ENCODE measurements at regions not wholly inside any gene's neighbourhood (a gene's known extent, or its start where the extent isn't known, plus 50 kb on each side); places are given as distances from the start of the nearest gene placed in this dataset.

DNA sequence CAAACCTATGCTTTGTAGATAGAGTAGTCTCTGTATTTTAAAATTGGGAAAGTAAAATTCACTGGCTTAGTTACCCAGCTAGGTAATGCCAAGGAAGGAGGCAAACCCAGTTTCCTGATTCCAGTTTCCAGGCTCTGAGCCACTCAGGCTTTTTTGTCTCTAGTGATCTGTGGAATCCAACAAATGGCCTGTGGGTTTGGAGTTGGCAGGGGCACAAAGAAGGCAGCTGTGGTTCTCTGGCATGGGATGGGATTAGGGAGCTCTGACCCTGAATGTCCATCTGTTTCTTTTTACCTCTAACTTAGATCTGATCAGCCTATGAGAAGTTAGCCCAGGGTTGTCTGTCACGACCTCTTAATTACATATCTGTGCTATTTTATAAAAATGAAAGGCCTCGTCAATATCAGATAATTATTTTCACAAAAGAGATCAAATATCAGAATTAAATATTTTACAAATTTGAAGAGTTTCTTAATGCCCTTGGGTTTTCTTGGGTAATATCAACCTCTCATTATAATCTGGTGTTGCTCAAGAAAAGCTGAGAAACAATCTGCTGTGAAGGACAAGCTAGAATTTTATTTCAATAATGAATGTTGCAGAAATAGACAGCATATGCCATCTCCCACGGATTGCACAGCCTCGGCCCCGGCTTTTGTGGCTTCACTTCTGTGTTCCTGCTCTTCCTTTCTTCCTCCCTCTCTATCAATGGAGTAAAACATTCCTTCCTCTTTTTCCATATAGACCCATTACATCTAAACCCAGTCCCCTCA, 63.7 kb upstream of the DAZL start:
- TF ChIP-seq, protein P1, sequence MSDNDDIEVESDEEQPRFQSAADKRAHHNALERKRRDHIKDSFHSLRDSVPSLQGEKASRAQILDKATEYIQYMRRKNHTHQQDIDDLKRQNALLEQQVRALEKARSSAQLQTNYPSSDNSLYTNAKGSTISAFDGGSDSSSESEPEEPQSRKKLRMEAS (IDR thresholded peaks at IDR 0.05) = no peak
- TF ChIP-seq, protein P2, sequence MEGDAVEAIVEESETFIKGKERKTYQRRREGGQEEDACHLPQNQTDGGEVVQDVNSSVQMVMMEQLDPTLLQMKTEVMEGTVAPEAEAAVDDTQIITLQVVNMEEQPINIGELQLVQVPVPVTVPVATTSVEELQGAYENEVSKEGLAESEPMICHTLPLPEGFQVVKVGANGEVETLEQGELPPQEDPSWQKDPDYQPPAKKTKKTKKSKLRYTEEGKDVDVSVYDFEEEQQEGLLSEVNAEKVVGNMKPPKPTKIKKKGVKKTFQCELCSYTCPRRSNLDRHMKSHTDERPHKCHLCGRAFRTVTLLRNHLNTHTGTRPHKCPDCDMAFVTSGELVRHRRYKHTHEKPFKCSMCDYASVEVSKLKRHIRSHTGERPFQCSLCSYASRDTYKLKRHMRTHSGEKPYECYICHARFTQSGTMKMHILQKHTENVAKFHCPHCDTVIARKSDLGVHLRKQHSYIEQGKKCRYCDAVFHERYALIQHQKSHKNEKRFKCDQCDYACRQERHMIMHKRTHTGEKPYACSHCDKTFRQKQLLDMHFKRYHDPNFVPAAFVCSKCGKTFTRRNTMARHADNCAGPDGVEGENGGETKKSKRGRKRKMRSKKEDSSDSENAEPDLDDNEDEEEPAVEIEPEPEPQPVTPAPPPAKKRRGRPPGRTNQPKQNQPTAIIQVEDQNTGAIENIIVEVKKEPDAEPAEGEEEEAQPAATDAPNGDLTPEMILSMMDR (IDR thresholded peaks at IDR 0.05; ENCODE audit: low read depth, low read length, missing input control) = no peak
- TF ChIP-seq HNF4A (conservative IDR thresholded peaks at IDR 0.05) = no peak
- TF ChIP-seq, protein P3, sequence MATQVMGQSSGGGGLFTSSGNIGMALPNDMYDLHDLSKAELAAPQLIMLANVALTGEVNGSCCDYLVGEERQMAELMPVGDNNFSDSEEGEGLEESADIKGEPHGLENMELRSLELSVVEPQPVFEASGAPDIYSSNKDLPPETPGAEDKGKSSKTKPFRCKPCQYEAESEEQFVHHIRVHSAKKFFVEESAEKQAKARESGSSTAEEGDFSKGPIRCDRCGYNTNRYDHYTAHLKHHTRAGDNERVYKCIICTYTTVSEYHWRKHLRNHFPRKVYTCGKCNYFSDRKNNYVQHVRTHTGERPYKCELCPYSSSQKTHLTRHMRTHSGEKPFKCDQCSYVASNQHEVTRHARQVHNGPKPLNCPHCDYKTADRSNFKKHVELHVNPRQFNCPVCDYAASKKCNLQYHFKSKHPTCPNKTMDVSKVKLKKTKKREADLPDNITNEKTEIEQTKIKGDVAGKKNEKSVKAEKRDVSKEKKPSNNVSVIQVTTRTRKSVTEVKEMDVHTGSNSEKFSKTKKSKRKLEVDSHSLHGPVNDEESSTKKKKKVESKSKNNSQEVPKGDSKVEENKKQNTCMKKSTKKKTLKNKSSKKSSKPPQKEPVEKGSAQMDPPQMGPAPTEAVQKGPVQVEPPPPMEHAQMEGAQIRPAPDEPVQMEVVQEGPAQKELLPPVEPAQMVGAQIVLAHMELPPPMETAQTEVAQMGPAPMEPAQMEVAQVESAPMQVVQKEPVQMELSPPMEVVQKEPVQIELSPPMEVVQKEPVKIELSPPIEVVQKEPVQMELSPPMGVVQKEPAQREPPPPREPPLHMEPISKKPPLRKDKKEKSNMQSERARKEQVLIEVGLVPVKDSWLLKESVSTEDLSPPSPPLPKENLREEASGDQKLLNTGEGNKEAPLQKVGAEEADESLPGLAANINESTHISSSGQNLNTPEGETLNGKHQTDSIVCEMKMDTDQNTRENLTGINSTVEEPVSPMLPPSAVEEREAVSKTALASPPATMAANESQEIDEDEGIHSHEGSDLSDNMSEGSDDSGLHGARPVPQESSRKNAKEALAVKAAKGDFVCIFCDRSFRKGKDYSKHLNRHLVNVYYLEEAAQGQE (IDR thresholded peaks at IDR 0.05) = no peak
- TF ChIP-seq GABPA (IDR thresholded peaks at IDR 0.05 in 1 of 2, conservative IDR thresholded peaks at IDR 0.05 in 1 of 2) = no peak
- no peak for TF ChIP-seq ATF3 (IDR thresholded peaks at IDR 0.05)
- TF ChIP-seq YY1 (IDR thresholded peaks at IDR 0.05) = no peak
- no peak for TF ChIP-seq SP1 (IDR thresholded peaks at IDR 0.05)
- no peak for TF ChIP-seq TAF1 (conservative IDR thresholded peaks at IDR 0.05)
- TF ChIP-seq JUND (IDR thresholded peaks at IDR 0.05) = no peak
- TF ChIP-seq EGR1 (IDR thresholded peaks at IDR 0.05; ENCODE audit: low read depth in 2 of 2) = no peak
- TF ChIP-seq, protein P4, sequence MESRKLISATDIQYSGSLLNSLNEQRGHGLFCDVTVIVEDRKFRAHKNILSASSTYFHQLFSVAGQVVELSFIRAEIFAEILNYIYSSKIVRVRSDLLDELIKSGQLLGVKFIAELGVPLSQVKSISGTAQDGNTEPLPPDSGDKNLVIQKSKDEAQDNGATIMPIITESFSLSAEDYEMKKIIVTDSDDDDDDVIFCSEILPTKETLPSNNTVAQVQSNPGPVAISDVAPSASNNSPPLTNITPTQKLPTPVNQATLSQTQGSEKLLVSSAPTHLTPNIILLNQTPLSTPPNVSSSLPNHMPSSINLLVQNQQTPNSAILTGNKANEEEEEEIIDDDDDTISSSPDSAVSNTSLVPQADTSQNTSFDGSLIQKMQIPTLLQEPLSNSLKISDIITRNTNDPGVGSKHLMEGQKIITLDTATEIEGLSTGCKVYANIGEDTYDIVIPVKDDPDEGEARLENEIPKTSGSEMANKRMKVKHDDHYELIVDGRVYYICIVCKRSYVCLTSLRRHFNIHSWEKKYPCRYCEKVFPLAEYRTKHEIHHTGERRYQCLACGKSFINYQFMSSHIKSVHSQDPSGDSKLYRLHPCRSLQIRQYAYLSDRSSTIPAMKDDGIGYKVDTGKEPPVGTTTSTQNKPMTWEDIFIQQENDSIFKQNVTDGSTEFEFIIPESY (IDR thresholded peaks at IDR 0.05) = no peak
- no peak for TF ChIP-seq RXRA (IDR thresholded peaks at IDR 0.05)
- TF ChIP-seq RAD21 (IDR thresholded peaks at IDR 0.05) = no peak

Measured in liver (tissue), 3 donors.